ENCODE measurements at regions not wholly inside any gene's neighbourhood (a gene's known extent, or its start where the extent isn't known, plus 50 kb on each side); places are given as distances from the start of the nearest gene placed in this dataset.

DNA sequence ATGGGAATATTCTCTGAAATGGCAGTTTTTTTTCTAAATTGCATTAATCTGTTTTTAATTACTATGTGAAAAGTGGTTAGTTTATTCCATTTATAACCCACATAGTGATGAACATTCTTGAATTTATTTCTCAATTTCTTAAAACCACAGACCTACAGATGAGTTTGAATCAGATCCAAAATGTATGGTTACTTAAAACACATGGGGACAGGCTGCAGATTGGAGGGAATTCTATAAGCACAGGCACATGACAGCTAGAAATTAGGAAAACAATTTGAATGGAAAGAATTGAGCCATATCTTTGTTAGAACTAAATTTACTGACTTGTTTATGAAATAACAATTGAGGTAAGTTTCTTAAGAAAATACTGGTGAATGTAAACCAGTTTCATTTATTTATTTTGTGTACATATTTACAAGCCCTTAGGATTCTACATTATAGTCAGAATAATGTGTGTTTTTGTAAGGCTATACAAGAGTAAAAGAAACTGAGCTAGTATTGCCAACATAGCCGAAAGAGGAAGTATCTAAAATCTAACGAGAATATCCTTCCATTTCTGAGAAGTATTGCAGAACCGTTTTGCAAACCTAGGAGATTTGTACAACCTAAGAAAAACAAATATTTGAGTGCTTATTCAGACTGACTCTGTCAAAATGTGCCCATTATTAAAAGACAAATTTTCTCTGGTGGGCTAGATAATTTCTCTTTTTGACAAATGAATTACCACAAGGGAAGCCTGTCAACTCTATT lies 434.3 kb upstream of the SEMA3D start:
- no peak for DNase-seq (ENCODE audit: low read depth, low spot score)
- Histone ChIP-seq H3K4me3 (replicated peaks in 1 of 2; ENCODE audit: low read depth in 1 of 2, low read length in 2 of 2) (no peak overlapping the region), H3K27me3 (ENCODE audit: insufficient read depth, low read length) (no peaks in the 10 kb centered on the region), H3K27ac (ENCODE audit: low read depth, low read length) (no peak overlapping the region), H4K20me1 (ENCODE audit: insufficient read depth) (no peaks in the 10 kb centered on the region), H2AFZ (ENCODE audit: low read depth, low read length, poor library complexity, severe bottlenecking) (no peak overlapping the region), H3K9ac (ENCODE audit: low read length) (no peak overlapping the region), H3K9me3 (ENCODE audit: control insufficient read depth in 1 of 2, insufficient read depth in 1 of 2, low read depth in 1 of 2, low read length in 2 of 2) (no peaks in the 10 kb centered on the region), H3K36me3 (ENCODE audit: control insufficient read depth in 1 of 2, insufficient read depth in 2 of 2, low read length in 2 of 2) (no peaks in the 10 kb centered on the region), H3K9me2 (ENCODE audit: insufficient read depth) (no peaks in the 10 kb centered on the region), H3K4me2 (ENCODE audit: low read length) (no peak overlapping the region), H3K79me2 (ENCODE audit: insufficient read depth, low read length) (no peaks in the 10 kb centered on the region), H3K4me1 (ENCODE audit: control insufficient read depth in 1 of 2, insufficient read depth in 2 of 2, low read length in 2 of 2) (no peaks in the 10 kb centered on the region)
- BruUV-seq (replicated peaks): no TSS peak
- ChIA-PET POLR2A (no interaction called here), RAD21 (ENCODE audit: low non-redundant PET in 1 of 2, low total read pairs in 2 of 2, uncharacterized antibody in 2 of 2, unreplicated experiment in 2 of 2) (no interaction called here), CTCF (no interaction called here)
- intact Hi-C loops (cut with micrococcal nuclease): no loop called here
- TF ChIP-seq FOSL1 (IDR thresholded peaks at IDR 0.05; ENCODE audit: low read depth) (no peak), ELF1 (IDR thresholded peaks at IDR 0.05; ENCODE audit: borderline replicate concordance, low read depth) (no peak), EZH2 (IDR thresholded peaks at IDR 0.05) (no peak)
- no peak for ATAC-seq

DNA sequence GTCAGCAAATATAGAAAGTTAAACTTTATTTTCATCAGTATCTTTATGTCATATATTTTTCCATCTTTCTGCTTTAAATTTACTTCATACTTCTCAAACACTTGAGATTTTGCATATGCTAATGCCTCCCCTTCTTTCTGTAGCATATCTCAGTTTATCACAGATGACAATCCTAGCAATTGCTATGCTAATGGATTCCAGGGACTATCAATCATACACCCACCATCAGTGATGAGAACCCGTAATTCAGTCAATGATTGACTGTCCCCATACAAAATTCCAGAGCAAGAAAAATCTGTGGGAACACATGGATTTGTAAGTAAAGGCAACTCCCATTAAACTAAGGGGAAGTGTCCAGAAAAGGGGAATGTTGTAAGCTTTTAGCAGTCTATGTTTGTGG lies 432.4 kb upstream of the SEMA3D start:
- Histone ChIP-seq H3K4me2 (ENCODE audit: low read length) (no peak overlapping the region), H3K27me3 (ENCODE audit: insufficient read depth, low read length) (no peaks in the 10 kb centered on the region), H3K36me3 (ENCODE audit: control insufficient read depth in 1 of 2, insufficient read depth in 2 of 2, low read length in 2 of 2) (no peaks in the 10 kb centered on the region), H3K9me2 (ENCODE audit: insufficient read depth) (no peaks in the 10 kb centered on the region), H3K79me2 (ENCODE audit: insufficient read depth, low read length) (no peaks in the 10 kb centered on the region), H3K27ac (ENCODE audit: low read depth, low read length) (no peak overlapping the region), H2AFZ (ENCODE audit: low read depth, low read length, poor library complexity, severe bottlenecking) (no peak overlapping the region), H3K9me3 (ENCODE audit: control insufficient read depth in 1 of 2, insufficient read depth in 1 of 2, low read depth in 1 of 2, low read length in 2 of 2) (no peaks in the 10 kb centered on the region), H3K4me3 (replicated peaks in 1 of 2; ENCODE audit: low read depth in 1 of 2, low read length in 2 of 2) (no peak overlapping the region), H3K9ac (ENCODE audit: low read length) (no peak overlapping the region), H3K4me1 (ENCODE audit: control insufficient read depth in 1 of 2, insufficient read depth in 2 of 2, low read length in 2 of 2) (no peaks in the 10 kb centered on the region), H4K20me1 (ENCODE audit: insufficient read depth) (no peaks in the 10 kb centered on the region)
- intact Hi-C loops (cut with micrococcal nuclease): no loop called here
- ChIA-PET CTCF (no interaction called here), RAD21 (ENCODE audit: low non-redundant PET in 1 of 2, low total read pairs in 2 of 2, uncharacterized antibody in 2 of 2, unreplicated experiment in 2 of 2) (no interaction called here), POLR2A (no interaction called here)
- ATAC-seq (no peak), DNase-seq (ENCODE audit: low read depth, low spot score) (no peak)
- no TSS peak for BruUV-seq (replicated peaks)
- TF ChIP-seq, protein P1, sequence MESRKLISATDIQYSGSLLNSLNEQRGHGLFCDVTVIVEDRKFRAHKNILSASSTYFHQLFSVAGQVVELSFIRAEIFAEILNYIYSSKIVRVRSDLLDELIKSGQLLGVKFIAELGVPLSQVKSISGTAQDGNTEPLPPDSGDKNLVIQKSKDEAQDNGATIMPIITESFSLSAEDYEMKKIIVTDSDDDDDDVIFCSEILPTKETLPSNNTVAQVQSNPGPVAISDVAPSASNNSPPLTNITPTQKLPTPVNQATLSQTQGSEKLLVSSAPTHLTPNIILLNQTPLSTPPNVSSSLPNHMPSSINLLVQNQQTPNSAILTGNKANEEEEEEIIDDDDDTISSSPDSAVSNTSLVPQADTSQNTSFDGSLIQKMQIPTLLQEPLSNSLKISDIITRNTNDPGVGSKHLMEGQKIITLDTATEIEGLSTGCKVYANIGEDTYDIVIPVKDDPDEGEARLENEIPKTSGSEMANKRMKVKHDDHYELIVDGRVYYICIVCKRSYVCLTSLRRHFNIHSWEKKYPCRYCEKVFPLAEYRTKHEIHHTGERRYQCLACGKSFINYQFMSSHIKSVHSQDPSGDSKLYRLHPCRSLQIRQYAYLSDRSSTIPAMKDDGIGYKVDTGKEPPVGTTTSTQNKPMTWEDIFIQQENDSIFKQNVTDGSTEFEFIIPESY (IDR thresholded peaks at IDR 0.05; ENCODE audit: extremely low read depth, insufficient replicate concordance, low read length): no peak
- TF ChIP-seq FOSL1 (IDR thresholded peaks at IDR 0.05; ENCODE audit: low read depth): no peak
